Erythroblast (primary cell): ENCODE measurements at regions not wholly inside any gene's neighbourhood (a gene's known extent, or its start where the extent isn't known, plus 50 kb on each side); places are given as distances from the start of the nearest gene placed in this dataset.

Experiments
- DNase-seq, 2 experiments: peaks; one replicate each; lab custom pipeline; 2025; lab: John Stamatoyannopoulos, UW
- GATA1 ChIP-seq: IDR thresholded peaks from 2 replicates; pipeline ENCODE4 v1.6.1; 2011; ENCODE audit warnings: low read depth, mild to moderate bottlenecking, control low read depth, low read length, moderate library complexity
- POLR2A ChIP-seq: IDR thresholded peaks from 2 replicates; pipeline ENCODE4 v1.6.1; 2011; ENCODE audit warnings: mild to moderate bottlenecking, low read length

DNA sequence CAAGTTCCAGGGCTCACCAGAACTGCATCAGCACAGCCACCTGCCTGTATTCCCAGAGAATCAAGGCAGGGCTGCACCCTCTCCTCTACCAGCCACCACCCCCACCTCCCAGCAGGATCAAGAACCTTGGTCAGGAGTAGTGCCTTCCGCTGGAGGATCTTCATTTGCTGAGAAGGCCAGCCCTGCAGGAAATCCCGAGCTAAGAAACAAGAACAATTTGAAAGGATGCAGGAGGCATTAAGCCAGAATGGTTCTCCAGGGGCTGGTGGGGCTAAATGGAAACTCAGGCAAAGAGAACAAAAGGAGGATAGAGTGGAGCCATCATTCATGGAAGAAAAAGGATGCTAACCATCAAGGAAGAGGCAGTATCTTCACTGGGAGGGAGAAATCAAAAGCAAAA lies 147.3 kb upstream of the SLC14A2 start:
- no peak for DNase-seq
- TF ChIP-seq POLR2A, result no peak
- TF ChIP-seq GATA1, result no peak

GRCh38 chr18:45478889-45479288 lies 136.4 kb upstream of the SLC14A2 start:
- no peak for TF ChIP-seq POLR2A
- TF ChIP-seq GATA1, result no peak
- DNase-seq, result no peak

DNA sequence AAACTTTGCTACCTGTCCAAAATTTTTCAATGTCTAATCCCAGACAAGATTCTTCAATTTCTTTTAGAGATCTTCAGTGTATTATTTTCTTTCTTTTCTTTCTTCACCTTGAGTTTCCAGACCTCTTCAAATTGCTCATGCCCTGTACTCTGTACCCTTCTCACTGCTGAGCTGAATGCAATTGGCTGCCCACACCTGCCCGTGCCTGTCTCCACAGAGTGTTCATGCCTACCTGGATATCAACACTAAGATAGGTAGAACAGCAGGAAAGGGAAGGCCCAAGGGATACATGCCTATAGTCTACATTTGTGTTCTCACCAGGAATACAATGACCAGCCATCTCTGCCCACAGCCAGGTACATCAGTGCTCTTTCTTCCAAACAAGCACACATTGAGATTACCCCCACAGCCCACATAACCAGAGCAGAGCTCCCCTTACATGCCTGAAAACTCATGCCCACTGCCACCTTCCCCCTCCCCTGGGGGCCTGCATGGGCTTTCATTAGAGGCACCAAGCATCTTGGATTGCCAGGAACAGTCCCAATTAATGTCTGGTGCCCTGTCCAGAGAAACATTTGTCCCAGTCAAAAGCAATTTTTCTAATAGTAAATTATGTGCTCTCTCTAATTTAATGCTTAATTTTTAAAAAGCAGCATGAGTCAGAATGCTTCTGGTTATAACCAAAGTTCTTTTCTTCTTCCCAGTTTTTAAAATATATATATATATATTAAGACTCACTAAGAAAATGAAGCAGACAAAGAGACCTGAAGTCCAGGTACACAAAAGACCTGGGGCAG lies 134.9 kb upstream of the SLC14A2 start:
- no peak for DNase-seq
- no peak for TF ChIP-seq GATA1
- TF ChIP-seq POLR2A, result no peak

GRCh38 chr18:45481821-45482220 lies 133.5 kb upstream of the SLC14A2 start:
- TF ChIP-seq GATA1, result no peak

DNA sequence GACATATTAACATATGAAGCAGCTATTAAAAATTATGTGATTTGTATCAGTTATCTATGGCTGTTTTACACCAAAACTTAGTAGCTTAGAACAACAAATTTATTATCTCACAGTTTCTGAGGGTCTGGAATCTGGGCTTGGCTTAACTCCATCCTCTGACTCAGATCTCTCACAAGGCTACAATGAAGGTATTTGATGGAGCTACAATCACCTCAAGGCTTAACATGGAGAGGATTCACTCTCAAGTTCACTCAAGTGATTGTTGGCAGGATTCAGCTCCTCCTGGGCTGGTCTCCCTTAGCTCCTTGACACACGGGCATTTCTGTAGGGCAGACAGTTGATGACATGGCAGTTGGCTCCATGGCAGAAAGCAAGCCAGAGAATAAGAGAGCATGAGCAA lies 133.0 kb upstream of the SLC14A2 start:
- TF ChIP-seq GATA1 (no peak), POLR2A (no peak)
- DNase-seq, result no peak

More at GRCh38 chr18:45481821-45482220, 133.5 kb upstream of the SLC14A2 start:
- no peak for DNase-seq

GRCh38 chr18:45487581-45487980 lies 127.7 kb upstream of the SLC14A2 start:
- no peak for DNase-seq
- no peak for TF ChIP-seq POLR2A
- no peak for TF ChIP-seq GATA1

- TF ChIP-seq GATA1, result no peak
- no peak for TF ChIP-seq POLR2A
- DNase-seq, result no peak
Measured at GRCh38 chr18:45488645-45489044, 126.6 kb upstream of the SLC14A2 start.

- TF ChIP-seq POLR2A, result no peak
- DNase-seq, result no peak
Measured at GRCh38 chr18:45493830-45494229, 121.4 kb upstream of the SLC14A2 start.

DNA sequence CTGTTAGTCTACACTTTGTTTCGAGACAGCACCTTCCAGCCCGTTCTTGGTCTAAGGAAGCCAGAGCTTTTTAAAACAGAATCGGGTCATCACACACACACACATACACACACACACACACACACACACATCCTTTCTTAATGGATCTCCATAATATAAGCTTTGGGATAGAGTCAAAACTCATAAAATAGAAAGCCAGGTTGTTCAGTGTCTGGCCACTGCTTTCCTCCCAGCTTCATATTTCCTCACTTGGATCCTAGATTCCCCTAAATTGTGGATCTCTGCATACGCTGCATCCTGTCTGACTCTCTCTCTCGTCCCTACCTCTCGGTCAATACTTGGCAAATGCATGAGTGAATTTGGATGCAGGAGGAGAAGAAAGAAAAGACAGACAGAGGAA lies 120.5 kb upstream of the SLC14A2 start:
- no peak for DNase-seq
- no peak for TF ChIP-seq POLR2A
- TF ChIP-seq GATA1, result no peak

GRCh38 chr18:45496741-45497140 lies 118.5 kb upstream of the SLC14A2 start:
- TF ChIP-seq POLR2A, result no peak
- no peak for DNase-seq

DNA sequence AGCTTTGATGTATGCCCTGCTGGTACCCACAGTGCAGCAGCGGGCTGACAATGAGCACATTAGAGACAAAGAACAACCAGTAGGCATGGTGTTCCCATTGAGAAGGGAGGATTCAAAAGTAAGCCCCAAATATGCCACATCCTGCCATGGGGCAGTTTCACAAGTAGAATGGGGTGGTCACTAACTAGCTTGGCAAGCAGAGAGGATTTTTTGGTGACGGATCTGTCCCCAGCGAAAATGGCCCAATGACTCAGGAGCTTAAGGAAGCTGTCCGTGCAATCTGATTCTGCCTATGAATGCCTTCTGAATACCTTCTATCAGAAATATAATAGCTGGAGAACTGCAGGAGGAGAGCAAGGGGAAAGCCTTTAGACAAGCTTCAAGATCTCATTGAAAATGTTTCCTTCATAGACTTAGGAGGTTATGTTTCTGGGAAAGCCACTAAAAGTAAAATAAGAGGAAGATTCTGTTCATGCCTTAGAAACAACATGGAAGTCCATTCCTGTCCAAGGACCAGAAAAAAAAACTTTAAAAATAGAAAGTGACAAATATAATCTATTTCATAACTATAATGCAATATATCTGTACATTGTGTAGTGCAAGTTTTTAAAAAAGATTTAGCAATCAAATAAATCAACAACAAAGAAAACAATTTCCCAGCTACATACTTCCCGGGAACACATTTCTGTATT lies 117.5 kb upstream of the SLC14A2 start:
- DNase-seq, result no peak
- no peak for TF ChIP-seq POLR2A

DNA sequence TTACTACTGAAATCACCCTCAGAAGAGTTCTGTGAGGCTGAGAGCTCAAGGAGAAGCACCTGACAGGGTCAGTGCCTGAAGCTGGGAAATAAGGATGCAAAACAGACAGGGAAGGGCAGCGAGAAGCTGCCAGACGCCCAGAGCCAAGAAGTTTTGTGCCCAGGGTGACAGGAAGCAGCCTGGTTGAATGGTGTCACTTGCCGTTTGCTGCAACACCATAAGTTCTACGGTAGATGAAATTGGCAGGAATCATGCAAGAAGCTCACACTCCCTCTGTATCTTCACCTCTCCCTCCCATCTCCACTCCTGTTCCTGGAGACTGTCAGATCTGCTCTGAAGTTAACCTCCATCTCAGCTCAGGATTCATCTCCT lies 117.0 kb upstream of the SLC14A2 start:
- TF ChIP-seq POLR2A (no peak), GATA1 (no peak)
- no peak for DNase-seq

DNA sequence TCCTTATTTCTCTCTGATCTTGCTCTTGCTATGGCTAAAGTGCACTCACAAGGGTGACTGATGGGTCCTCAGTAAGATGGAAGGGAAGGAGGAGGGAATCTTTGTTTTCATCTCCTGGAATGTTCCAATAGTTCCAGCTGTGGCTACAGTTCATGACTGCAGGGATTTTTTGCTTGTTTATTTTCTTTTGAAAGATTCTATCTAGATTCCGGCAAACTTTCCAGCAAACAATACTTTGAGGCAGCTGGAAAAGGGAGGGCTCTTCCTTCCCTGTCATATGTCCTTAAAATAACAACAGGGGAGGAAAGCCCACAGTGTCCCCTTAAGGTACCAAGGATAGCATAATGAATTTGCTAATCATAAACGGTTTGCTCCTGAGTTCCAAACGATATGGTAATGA lies 111.3 kb upstream of the SLC14A2 start:
- DNase-seq, result no peak
- TF ChIP-seq POLR2A (no peak), GATA1 (no peak)

DNA sequence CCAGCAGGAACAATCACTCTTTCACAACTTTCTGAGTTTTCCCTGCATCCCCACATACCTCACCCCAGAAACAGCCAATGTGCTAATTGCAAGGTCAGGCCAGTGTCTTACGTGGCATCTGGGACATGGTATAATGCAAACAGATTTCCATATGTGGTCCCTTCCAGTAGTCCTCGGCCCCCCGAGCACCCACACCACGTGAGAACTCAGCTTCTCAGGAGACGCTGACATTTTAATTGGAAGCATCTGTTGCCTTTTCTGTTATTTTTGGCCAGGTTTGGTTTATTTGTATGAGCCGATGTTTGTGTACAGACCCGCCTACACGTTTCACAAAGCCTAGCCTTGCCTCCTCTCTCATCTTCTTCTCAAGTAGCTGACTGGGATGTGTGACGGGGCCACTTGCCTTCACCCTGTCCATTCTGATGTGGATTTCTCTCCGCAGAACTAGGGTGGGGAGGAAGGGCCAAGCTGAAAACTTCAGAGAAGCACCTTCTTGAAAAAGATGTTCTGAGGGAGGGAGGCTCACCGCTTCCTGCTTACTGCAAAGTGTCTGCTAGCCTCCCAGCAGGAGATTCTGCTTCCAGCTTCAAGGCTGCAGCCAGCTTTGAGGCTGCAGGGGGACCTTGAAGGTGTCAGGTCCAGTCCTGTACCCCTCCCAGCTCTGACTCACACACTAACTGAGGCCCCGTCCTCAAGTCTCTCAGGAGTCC lies 109.6 kb upstream of the SLC14A2 start:
- TF ChIP-seq GATA1, result no peak
- no peak for TF ChIP-seq POLR2A
- no peak for DNase-seq

DNA sequence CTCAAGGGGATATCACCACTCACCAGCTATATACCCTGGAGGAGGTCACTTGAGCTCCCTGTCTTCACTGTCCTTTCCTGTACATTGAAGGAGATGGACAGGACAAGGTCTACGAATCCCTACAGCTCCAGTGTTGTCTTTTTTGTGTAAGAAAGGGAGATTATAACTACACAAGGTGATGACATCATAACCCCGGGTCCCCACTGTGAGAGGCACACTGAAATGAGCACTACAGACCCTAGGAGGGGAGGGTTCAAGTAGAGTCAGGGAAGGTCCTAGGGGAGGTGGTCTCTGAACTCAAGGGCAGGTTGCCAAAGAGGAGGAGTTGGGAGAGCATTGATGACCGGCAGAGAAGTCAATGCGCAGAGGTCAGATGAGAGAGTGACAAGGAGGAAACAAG lies 108.3 kb upstream of the SLC14A2 start:
- no peak for DNase-seq
- no peak for TF ChIP-seq GATA1
- TF ChIP-seq POLR2A, result no peak
